Thyroid gland (tissue), 4 donors: ENCODE measurements at regions not wholly inside any gene's neighbourhood (a gene's known extent, or its start where the extent isn't known, plus 50 kb on each side); places are given as distances from the start of the nearest gene placed in this dataset.

Source experiments
- POLR2A ChIP-seq, 2 donors: fragments of 450-650 bp; IDR thresholded peaks; one replicate each; pipeline ENCODE4 v1.6.1; 2017; ENCODE audit warnings: antibody characterized with exemption in 2 of 2, mild to moderate bottlenecking in 2 of 2, moderate library complexity in 1 of 2
- TF ChIP-seq, protein P1 (sequence below), 6 experiments: fragments of 200-600 bp in 3 of 6; fragments of 450-650 bp in 3 of 6; sonication (generic) in 3 of 6; IDR thresholded peaks; one replicate each; pipeline ENCODE4 v1.5.1; 2016 to 2019; ENCODE audit warnings: antibody characterized with exemption in 6 of 6, mild to moderate bottlenecking in 2 of 6, inconsistent platforms in 1 of 6, moderate library complexity in 1 of 6

DNA sequence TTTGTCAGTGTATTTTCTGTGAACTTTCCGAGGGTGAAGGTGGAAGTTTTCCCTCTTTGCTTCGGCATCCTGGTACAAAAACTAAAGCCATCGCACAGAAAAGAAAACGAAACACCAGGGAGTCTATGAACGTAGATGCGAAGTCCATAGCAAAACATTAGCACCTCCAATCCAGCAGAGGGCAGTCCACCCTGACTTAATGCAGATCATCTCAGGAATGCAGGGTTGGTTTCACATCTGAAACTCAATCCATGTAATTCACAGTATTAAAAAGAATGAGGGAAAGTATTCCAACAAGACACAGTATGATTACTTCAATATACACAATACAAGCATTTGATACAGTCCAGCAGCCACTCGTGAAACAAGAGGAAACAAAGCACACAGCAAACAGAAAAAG, 70.8 kb downstream of the RTP5 start:
- TF ChIP-seq POLR2A (IDR thresholded peaks at IDR 0.05): no peak
- TF ChIP-seq, protein P1, sequence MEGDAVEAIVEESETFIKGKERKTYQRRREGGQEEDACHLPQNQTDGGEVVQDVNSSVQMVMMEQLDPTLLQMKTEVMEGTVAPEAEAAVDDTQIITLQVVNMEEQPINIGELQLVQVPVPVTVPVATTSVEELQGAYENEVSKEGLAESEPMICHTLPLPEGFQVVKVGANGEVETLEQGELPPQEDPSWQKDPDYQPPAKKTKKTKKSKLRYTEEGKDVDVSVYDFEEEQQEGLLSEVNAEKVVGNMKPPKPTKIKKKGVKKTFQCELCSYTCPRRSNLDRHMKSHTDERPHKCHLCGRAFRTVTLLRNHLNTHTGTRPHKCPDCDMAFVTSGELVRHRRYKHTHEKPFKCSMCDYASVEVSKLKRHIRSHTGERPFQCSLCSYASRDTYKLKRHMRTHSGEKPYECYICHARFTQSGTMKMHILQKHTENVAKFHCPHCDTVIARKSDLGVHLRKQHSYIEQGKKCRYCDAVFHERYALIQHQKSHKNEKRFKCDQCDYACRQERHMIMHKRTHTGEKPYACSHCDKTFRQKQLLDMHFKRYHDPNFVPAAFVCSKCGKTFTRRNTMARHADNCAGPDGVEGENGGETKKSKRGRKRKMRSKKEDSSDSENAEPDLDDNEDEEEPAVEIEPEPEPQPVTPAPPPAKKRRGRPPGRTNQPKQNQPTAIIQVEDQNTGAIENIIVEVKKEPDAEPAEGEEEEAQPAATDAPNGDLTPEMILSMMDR (IDR thresholded peaks at IDR 0.05): peak in 1 of 6 experiments; percentile 7
